IPS-20b (cell line): ENCODE measurements at regions not wholly inside any gene's neighbourhood (a gene's known extent, or its start where the extent isn't known, plus 50 kb on each side); places are given as distances from the start of the nearest gene placed in this dataset.

Source experiments
- H3K27ac ChIP-seq: one replicate; pipeline ENCODE4 v1.5.1; 2013; ENCODE audit warnings: low read length
- H3K27me3 ChIP-seq: 2 replicates; pipeline ENCODE4 v1.6.1; 2013; ENCODE audit warnings: mild to moderate bottlenecking, low read length, inconsistent platforms; ENCODE audit not compliant: insufficient read depth
- H3K36me3 ChIP-seq: 2 replicates; pipeline ENCODE4 v1.6.1; 2013; ENCODE audit warnings: low read depth, mild to moderate bottlenecking, inconsistent platforms, low read length, moderate library complexity; ENCODE audit not compliant: insufficient read depth
- H3K4me1 ChIP-seq: 2 replicates; pipeline ENCODE4 v1.6.1; 2013; ENCODE audit warnings: mild to moderate bottlenecking, control low read depth, inconsistent platforms, low read length, moderate library complexity; ENCODE audit not compliant: insufficient read depth
- H3K4me3 ChIP-seq: 2 replicates; pipeline ENCODE4 v1.5.1; 2013; ENCODE audit warnings: mild to moderate bottlenecking, low read length, inconsistent platforms
- H3K9ac ChIP-seq: 2 replicates; pipeline ENCODE4 v1.6.1; 2013; ENCODE audit warnings: low read depth, mild to moderate bottlenecking, inconsistent platforms, low read length, moderate library complexity
- H3K9me3 ChIP-seq: 2 replicates; pipeline ENCODE4 v1.6.1; 2013; ENCODE audit warnings: mild to moderate bottlenecking, low read depth, low read length, inconsistent platforms; ENCODE audit not compliant: insufficient read depth

DNA sequence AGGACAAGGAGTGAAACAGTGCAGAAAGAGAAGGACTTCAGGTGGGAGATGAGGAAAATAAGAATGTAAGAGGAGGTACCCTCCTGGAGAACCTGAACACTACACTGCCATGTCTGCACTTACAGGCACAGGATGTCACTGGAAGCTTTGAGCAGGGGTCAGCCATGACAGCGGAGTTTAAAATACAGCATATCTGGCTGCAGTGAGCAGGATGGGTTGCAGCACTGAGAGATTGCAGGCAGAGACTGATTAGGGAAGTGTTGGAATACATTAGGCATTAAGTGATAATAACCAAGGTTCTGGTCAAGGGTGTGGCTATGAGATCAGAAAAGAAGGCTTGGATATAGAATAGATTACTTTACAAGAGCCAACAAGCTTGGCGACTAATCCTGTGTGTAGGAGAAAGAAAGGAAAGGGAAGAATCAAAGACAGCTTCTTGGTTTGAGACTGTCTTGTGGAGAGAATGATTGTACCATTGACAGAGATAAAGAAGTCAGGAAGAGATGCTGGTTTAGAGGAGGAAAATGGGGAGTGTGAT is 171.1 kb upstream of the RBMS1 start:
- H3K4me1 ChIP-seq: peaks cover 10% of the 10 kb centered on the region; the same call in 1 of the 2 replicates
- H3K36me3 ChIP-seq: no peaks in the 10 kb centered on the region
- no peaks in the 10 kb centered on the region for H3K9me3 ChIP-seq
- H3K27me3 ChIP-seq: no peaks in the 10 kb centered on the region
- no peak overlapping the region for H3K9ac ChIP-seq
- H3K4me3 ChIP-seq: no peak overlapping the region
- H3K27ac ChIP-seq: no peak overlapping the region

DNA sequence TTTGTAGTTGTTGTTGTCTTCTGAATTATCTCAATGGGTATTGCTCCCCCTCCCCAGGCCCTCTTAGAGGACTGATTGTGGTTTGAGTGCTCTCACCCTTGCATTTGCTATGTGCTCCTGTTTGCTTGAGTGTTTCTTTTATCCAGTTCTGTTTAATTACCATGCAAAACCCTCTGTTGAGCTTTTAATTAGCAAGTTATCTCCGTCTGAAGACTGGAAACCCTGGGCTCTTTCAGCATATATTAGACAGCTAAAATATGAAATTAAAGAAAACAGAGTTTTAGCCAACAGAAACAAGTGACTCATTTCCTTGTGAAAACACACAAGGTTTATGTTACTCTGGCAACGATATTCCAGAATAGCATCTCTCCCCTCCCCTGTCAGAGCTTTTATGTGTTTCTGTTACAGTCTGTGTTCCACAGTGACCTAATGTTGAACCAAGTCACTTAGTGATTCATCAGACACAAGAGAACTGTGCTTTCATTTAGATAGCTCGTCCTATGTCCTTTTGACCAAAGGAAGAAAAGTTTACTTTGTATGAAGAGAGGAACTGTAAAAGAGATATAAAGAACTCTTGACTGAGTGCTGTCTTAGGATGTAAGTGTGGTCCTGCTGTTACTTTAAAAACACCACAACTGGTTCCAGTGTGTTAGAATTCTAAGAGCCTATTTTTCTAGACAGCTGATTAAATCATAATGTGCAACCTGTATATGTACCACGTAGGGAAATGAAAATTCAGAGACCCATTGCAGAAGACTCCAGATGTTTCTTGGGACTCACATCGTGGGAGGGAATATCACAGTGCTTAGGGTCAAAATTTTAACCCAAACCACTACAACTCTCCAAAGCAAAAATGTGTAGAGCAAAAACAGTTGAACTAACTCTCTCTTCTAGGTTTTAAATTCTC is 172.8 kb upstream of the RBMS1 start:
- Histone ChIP-seq H3K9ac (no peak overlapping the region), H3K27me3 (no peaks in the 10 kb centered on the region), H3K4me1 (peaks cover 6% of the 10 kb centered on the region; the same call in 1 of the 2 replicates), H3K4me3 (no peak overlapping the region), H3K27ac (no peak overlapping the region), H3K36me3 (no peaks in the 10 kb centered on the region), H3K9me3 (no peaks in the 10 kb centered on the region)

DNA sequence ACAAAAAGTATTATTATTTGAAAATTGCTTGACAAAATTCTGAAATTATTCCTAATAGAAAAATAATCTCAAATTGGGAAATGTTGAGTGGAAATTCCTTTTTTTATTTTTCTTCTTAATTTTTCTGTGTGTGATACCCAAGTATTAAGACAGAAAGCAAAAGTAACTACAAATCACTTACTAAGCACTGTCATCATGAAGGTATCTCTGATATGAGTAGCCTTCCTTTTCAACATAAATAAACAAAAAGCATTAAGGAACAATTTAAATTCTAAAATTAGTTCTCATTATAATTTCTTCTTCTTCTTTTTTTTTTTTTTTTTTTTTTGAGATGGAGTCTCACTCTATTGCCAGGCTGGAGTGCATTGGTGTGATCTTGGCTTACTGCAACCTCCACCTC is 174.2 kb upstream of the RBMS1 start:
- no peaks in the 10 kb centered on the region for H3K9me3 ChIP-seq
- H3K9ac ChIP-seq: no peak overlapping the region
- no peaks in the 10 kb centered on the region for H3K36me3 ChIP-seq
- no peak overlapping the region for H3K27ac ChIP-seq
- peaks cover 6% of the 10 kb centered on the region; the same call in 1 of the 2 replicates for H3K4me1 ChIP-seq
- H3K4me3 ChIP-seq: no peak overlapping the region
- no peaks in the 10 kb centered on the region for H3K27me3 ChIP-seq

DNA sequence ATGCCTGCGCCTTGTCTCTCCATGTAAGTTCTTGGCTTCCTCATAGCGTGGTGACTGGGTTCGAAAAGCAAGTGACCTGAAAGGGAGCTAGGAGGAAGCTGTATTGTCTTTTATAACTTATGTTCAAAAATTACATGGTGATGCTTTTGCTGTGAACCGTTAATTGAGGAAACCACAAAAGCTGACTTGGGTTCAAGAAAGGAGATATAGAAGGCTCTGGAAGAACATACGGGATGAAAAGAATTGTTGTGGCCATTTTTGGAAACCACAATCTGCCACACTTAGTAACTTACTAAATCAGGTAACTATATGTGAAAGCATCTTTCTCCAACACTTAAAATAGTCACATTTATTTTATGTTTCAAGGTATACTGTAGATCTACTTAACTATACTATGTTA is 177.0 kb upstream of the RBMS1 start:
- Histone ChIP-seq H3K27ac (no peak overlapping the region), H3K27me3 (no peaks in the 10 kb centered on the region), H3K9me3 (0 out of 2 replicates have a peak, but pooled peaks cover 3% of the 10 kb centered on the region), H3K9ac (no peak overlapping the region), H3K4me1 (peaks cover 6% of the 10 kb centered on the region; the same call in 1 of the 2 replicates), H3K4me3 (no peak overlapping the region), H3K36me3 (no peaks in the 10 kb centered on the region)

DNA sequence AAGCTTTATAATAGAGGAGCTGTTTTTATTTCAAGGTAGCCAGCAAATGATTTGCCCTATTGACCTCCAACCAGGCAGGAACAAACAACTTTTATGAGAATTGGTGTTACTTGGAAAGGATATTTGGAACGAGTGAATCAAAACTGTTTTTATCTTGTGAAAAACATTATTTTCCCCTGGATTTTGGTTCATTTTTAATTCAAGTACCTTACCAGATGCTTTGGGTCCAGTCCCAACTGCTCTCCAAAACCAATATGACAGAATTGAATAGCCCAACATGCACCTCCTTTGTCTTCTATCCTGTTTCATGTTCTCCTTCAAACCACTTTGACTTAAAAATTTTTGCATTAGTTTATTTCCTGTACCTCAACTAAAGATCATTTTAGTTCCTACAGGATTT is 178.6 kb upstream of the RBMS1 start:
- Histone ChIP-seq H3K36me3 (no peaks in the 10 kb centered on the region), H3K4me3 (no peak overlapping the region), H3K27me3 (no peaks in the 10 kb centered on the region), H3K9me3 (0 out of 2 replicates have a peak, but pooled peaks cover 3% of the 10 kb centered on the region), H3K9ac (no peak overlapping the region), H3K4me1 (no peaks in the 10 kb centered on the region), H3K27ac (no peak overlapping the region)

DNA sequence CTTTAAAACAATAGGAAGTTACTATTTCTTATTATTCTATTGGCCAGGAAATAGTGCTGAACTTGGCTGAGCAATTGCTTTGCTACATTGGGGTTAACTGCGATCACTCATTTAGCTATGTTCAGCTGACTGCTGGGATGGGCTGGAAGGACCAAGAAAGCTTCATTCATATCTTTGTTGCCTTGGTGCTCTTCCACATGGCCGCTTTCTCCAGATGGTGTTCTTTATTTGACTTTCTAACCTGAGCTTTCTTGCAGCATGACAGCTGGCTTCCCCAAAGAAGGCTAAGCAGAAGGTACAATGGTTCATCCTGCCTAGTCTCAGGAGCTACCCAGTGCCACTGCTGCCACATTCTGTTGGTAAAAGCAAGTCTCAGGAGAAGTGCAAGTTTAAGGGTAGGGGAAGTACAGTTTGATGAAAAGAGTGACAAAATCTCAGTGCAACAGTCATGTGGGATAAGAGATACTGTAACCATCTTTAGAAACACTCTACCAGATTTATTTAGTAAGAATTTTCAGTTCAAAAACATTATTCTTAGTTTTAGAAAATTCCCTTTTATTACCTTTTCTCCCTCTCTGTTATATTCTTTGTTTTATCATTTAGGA is 180.6 kb upstream of the RBMS1 start:
- Histone ChIP-seq H3K27ac (no peak overlapping the region), H3K9me3 (0 out of 2 replicates have a peak, but pooled peaks cover 3% of the 10 kb centered on the region), H3K4me3 (no peak overlapping the region), H3K27me3 (no peaks in the 10 kb centered on the region), H3K36me3 (no peaks in the 10 kb centered on the region), H3K4me1 (no peaks in the 10 kb centered on the region), H3K9ac (no peak overlapping the region)

DNA sequence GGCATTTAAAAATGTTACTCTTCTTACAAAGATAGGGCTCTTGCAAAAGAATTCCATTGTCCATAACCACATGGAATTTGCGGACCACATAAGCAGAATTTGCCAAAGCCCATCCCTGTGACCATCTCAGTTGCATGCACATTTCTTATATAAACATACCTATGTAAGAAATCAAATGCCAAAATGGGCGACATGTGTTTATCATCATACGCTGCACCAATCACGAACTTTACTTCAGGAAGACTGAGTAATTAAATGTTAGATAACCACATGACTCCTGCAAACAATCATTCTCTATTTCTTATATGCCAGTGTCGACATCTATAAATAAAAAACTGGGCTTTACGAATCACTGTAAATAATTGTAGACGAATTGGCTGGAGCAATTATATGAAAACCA is 186.1 kb upstream of the RBMS1 start:
- Histone ChIP-seq H3K36me3 (no peaks in the 10 kb centered on the region), H3K27me3 (no peaks in the 10 kb centered on the region), H3K27ac (no peak overlapping the region), H3K4me3 (no peak overlapping the region), H3K9me3 (peaks cover 6% of the 10 kb centered on the region; the same call in 1 of the 2 replicates), H3K9ac (no peak overlapping the region), H3K4me1 (no peaks in the 10 kb centered on the region)

DNA sequence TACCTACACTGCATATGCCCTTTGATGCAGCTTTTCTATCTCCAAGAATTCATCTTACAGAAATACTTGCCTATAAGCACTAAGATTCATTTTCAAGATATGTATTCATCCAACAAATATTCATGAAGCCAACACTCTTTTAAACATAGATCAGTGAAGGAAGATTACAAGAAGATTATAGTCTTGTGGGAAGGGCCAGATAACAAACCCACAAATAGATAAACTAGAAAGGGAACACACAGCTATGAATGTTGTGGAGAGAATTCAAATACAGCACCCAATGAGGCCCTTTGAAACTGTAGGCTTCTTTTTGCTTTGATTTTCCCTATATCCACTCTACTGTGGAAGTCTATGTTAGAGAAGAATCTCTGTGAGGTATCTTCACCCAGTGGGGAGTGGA is 186.7 kb upstream of the RBMS1 start:
- Histone ChIP-seq H3K9ac (no peak overlapping the region), H3K4me3 (no peak overlapping the region), H3K27ac (no peak overlapping the region), H3K36me3 (no peaks in the 10 kb centered on the region), H3K9me3 (peaks cover 6% of the 10 kb centered on the region; the same call in 1 of the 2 replicates), H3K27me3 (no peaks in the 10 kb centered on the region), H3K4me1 (no peaks in the 10 kb centered on the region)

DNA sequence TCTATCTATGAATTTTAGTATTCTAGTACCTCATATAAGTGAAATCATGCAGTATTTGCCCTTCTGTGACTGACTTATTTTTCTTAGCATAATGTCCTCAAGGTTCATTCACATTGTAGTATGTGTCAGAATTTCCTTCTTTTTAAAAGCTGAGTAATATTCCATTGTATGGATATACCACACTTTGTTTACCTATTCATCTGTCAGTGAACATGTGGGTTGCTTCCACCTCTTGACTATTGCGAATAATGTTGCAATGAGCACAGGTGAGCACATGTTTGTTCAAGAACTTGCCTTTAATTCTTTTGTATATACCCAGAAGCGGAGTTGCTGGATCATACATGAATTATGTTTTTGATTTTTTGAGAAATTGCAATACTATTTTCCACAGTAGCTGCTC is 187.4 kb upstream of the RBMS1 start:
- H3K27me3 ChIP-seq: no peaks in the 10 kb centered on the region
- H3K36me3 ChIP-seq: no peaks in the 10 kb centered on the region

DNA sequence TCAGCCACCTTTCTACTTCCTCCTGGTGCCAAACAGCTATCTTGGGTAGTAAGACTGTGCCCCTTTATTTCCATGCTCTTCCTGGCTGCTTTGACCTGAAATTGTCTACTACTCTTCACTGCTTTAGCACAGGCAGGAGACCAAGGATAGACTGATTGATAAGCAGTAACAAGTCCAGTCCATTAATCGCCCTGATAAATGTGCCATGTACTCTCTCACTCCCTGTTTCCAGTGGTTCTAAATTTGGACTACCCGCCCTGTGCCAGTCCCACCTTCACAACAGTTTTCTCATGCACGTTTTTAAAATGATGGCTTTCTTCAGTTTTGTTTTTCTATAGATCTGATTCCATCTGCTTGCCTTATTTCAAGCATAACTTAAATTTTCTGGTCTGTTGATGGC is 189.6 kb upstream of the RBMS1 start:
- no peaks in the 10 kb centered on the region for H3K27me3 ChIP-seq

More for the DNA sequence above, 187.4 kb upstream of the RBMS1 start:
- no peak overlapping the region for H3K27ac ChIP-seq
- H3K9ac ChIP-seq: no peak overlapping the region
- H3K9me3 ChIP-seq: peaks cover 6% of the 10 kb centered on the region; the same call in 1 of the 2 replicates
- H3K4me3 ChIP-seq: no peak overlapping the region
- H3K4me1 ChIP-seq: no peaks in the 10 kb centered on the region

DNA sequence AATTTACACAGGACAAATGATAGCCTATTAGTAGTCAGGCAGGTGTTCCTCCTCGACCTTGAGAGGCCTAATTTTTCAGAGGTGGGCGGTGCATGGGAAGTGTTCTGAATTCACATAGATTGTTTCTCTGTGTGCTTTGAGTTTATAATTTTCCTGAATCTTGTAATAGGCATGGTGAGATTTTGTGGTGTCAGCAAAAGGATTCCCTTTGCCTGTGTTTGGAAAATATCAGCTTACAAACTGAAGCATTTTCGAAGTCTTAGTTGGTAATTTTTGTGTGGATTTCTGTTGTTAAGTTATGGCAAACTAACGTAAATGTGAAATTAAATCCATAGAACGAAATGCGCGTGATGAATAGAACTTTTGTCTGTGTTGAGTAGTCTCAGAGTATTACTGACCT is 194.0 kb upstream of the RBMS1 start:
- no peak overlapping the region for H3K4me3 ChIP-seq
- no peaks in the 10 kb centered on the region for H3K4me1 ChIP-seq
- H3K9ac ChIP-seq: no peak overlapping the region
- H3K36me3 ChIP-seq: no peaks in the 10 kb centered on the region
- H3K9me3 ChIP-seq: no peaks in the 10 kb centered on the region
- H3K27me3 ChIP-seq: no peaks in the 10 kb centered on the region
- no peak overlapping the region for H3K27ac ChIP-seq

More for the DNA sequence above, 189.6 kb upstream of the RBMS1 start:
- Histone ChIP-seq H3K36me3 (no peaks in the 10 kb centered on the region), H3K4me3 (no peak overlapping the region), H3K9ac (no peak overlapping the region), H3K4me1 (no peaks in the 10 kb centered on the region), H3K9me3 (peaks cover 6% of the 10 kb centered on the region; the same call in 1 of the 2 replicates), H3K27ac (no peak overlapping the region)
